OCI-LY7 (cell line): ENCODE measurements at regions not wholly inside any gene's neighbourhood (a gene's known extent, or its start where the extent isn't known, plus 50 kb on each side); places are given as distances from the start of the nearest gene placed in this dataset.
"Not testable (repeated sequence)": the region's sequence is repeated elsewhere in the genome, so short reads cannot be mapped to it uniquely, and the experiment has no call there.

Source experiments
- BruUV-seq: library from RNA; stranded (reverse); fragments of 400-500 nt; replicated peaks from 2 replicates; lab custom pipeline; 2021; lab: Mats Ljungman, UMichigan
- CTCF ChIA-PET: fragments of 300-600 bp; sonication (Branson Sonifier 250); formaldehyde crosslinking; loops from one replicate; lab custom pipeline; 2022; ENCODE audit warnings: antibody characterized with exemption; ENCODE audit not compliant: unreplicated experiment; lab: Charles Lee
- POLR2A ChIA-PET: fragments of 300-600 bp; sonication (Branson Sonifier 250); formaldehyde crosslinking; loops from one replicate; lab custom pipeline; 2022; ENCODE audit warnings: antibody characterized with exemption; lab: Charles Lee
- DNase-seq: peaks from one replicate; pipeline ENCODE4 v3.0.0-alpha.2; 2015; ENCODE audit warnings: low spot score
- H2AFZ ChIP-seq: fragments of 200-600 bp; sonication (generic), shearing (Covaris generic); 2 replicates; pipeline ENCODE4 v1.6.1; 2014; ENCODE audit warnings: mild to moderate bottlenecking, antibody characterized with exemption, low read length, moderate library complexity
- H3K27ac ChIP-seq: fragments of 200-600 bp; sonication (generic); 2 replicates; pipeline ENCODE4 v1.5.1; 2014; ENCODE audit warnings: mixed run types, low read depth, mild to moderate bottlenecking, moderate library complexity, low read length, inconsistent platforms; ENCODE audit not compliant: poor library complexity, severe bottlenecking
- H3K36me3 ChIP-seq: fragments of 200-600 bp; sonication (generic); 2 replicates; pipeline ENCODE4 v1.6.1; 2014; ENCODE audit warnings: mild to moderate bottlenecking, antibody characterized with exemption, low read length, moderate library complexity, mixed read lengths; ENCODE audit not compliant: insufficient read depth
- H3K4me1 ChIP-seq: fragments of 200-600 bp; sonication (generic); 2 replicates; pipeline ENCODE4 v1.5.1; 2014; ENCODE audit warnings: mild to moderate bottlenecking, low read length; ENCODE audit not compliant: insufficient read depth, poor library complexity, severe bottlenecking
- H3K4me2 ChIP-seq: fragments of 200-600 bp; sonication (generic); 2 replicates; pipeline ENCODE4 v1.6.1; 2014; ENCODE audit warnings: mild to moderate bottlenecking, low read length
- H3K4me3 ChIP-seq: fragments of 200-600 bp; sonication (generic); 2 replicates; pipeline ENCODE4 v1.5.1; 2014; ENCODE audit warnings: mild to moderate bottlenecking, low read depth, low read length; ENCODE audit not compliant: poor library complexity, severe bottlenecking
- H3K79me2 ChIP-seq: fragments of 200-600 bp; sonication (generic); 2 replicates; pipeline ENCODE4 v1.6.1; 2016; ENCODE audit warnings: low read depth, mild to moderate bottlenecking, low read length, moderate library complexity, mixed read lengths; ENCODE audit not compliant: insufficient read depth
- H3K9me2 ChIP-seq: fragments of 200-600 bp; sonication (generic); 2 replicates; pipeline ENCODE4 v1.6.1; 2016; ENCODE audit warnings: mild to moderate bottlenecking, low read length, mixed read lengths; ENCODE audit not compliant: insufficient read depth
- H3K9me3 ChIP-seq: fragments of 200-600 bp; sonication (generic); 2 replicates; pipeline ENCODE4 v1.6.1; 2014; ENCODE audit warnings: mild to moderate bottlenecking, mixed run types, low read length, mixed read lengths
- H4K20me1 ChIP-seq: fragments of 200-600 bp; sonication (generic); 2 replicates; pipeline ENCODE4 v1.6.1; 2014; ENCODE audit warnings: mild to moderate bottlenecking, antibody characterized with exemption, low read length, moderate library complexity, mixed read lengths; ENCODE audit not compliant: insufficient read depth
- CTCF ChIP-seq: fragments of 200-600 bp; sonication (generic); conservative IDR thresholded peaks from 2 replicates; pipeline ENCODE4 v1.5.1; 2014; ENCODE audit warnings: mild to moderate bottlenecking, antibody characterized with exemption, low read length, moderate library complexity, mixed read lengths
- EZH2phosphoT487 ChIP-seq: fragments of 200-600 bp; sonication (generic); IDR thresholded peaks from 2 replicates; pipeline ENCODE4 v1.6.1; 2018; ENCODE audit warnings: low read depth, borderline replicate concordance, mild to moderate bottlenecking, mixed run types, antibody characterized with exemption, low read length, moderate library complexity, mixed read lengths
- intact Hi-C: fragments of 100-400 bp; cut with micrococcal nuclease; formaldehyde crosslinking; loops from one replicate; pipeline ENCODE4 v1.10.0; 2022; ENCODE audit not compliant: unreplicated experiment

GRCh38 chr7:79598351-79598750 lies 144.9 kb upstream of the MAGI2 start:
- Histone ChIP-seq H4K20me1 (no peaks in the 10 kb centered on the region), H3K4me2 (no peak overlapping the region), H3K79me2 (no peaks in the 10 kb centered on the region), H3K36me3 (no peaks in the 10 kb centered on the region), H3K4me1 (no peaks in the 10 kb centered on the region), H3K27ac (no peak overlapping the region), H3K4me3 (no peak overlapping the region), H3K9me2 (no peaks in the 10 kb centered on the region), H3K9me3 (no peaks in the 10 kb centered on the region), H2AFZ (no peak overlapping the region)
- intact Hi-C loops: no loop called here
- DNase-seq: no peak
- TF ChIP-seq CTCF: no peak
- TF ChIP-seq EZH2phosphoT487: no peak
- BruUV-seq: no TSS peak
- CTCF ChIA-PET: no interaction called here
- POLR2A ChIA-PET: no interaction called here

- H3K4me1 ChIP-seq, H3K36me3 ChIP-seq, H3K4me3 ChIP-seq, POLR2A ChIA-PET, H3K9me3 ChIP-seq, H3K27ac ChIP-seq, H4K20me1 ChIP-seq, CTCF ChIA-PET, intact Hi-C loops, H3K79me2 ChIP-seq, H3K9me2 ChIP-seq, H3K4me2 ChIP-seq, BruUV-seq, DNase-seq, H2AFZ ChIP-seq: not testable (repeated sequence)
Observed at GRCh38 chr7:79594671-79595070, 141.2 kb upstream of the MAGI2 start.

GRCh38 chr7:79593866-79594301 lies 140.4 kb upstream of the MAGI2 start:
- DNase-seq: no peak
- no peak for TF ChIP-seq EZH2phosphoT487
- TF ChIP-seq CTCF: no peak
- Histone ChIP-seq H3K9me3 (no peaks in the 10 kb centered on the region), H3K36me3 (no peaks in the 10 kb centered on the region), H3K9me2 (no peaks in the 10 kb centered on the region), H3K79me2 (no peaks in the 10 kb centered on the region), H3K4me1 (no peaks in the 10 kb centered on the region), H3K4me3 (no peak overlapping the region), H3K27ac (no peak overlapping the region), H4K20me1 (no peaks in the 10 kb centered on the region), H3K4me2 (no peak overlapping the region), H2AFZ (no peak overlapping the region)
- ChIA-PET CTCF (no interaction called here), POLR2A (interaction anchor here (0.7 kb wide), 1 partner anchor 1614 kb away, joined by 3 read pairs; no protein-coding TSS in a partner anchor)
- intact Hi-C loops: no loop called here
- no TSS peak for BruUV-seq
